ENCODE measurements at regions not wholly inside any gene's neighbourhood (a gene's known extent, or its start where the extent isn't known, plus 50 kb on each side); places are given as distances from the start of the nearest gene placed in this dataset.

- no peak for ATAC-seq (ENCODE audit: low read depth in 2 of 2)
- DNase-seq: no peak
- no peaks in the 10 kb centered on the region for H3K36me3 Mint-ChIP-seq
- no peak overlapping the region for H3K27ac Mint-ChIP-seq
- Histone ChIP-seq H3K27ac (ENCODE audit: insufficient read depth, low read length, poor library complexity, severe bottlenecking) (no peak overlapping the region), H3K27me3 (ENCODE audit: control insufficient read depth, insufficient read depth, low read length) (no peaks in the 10 kb centered on the region), H3K4me1 (ENCODE audit: control insufficient read depth, insufficient read depth, low read length, poor library complexity, severe bottlenecking) (no peaks in the 10 kb centered on the region), H3K9me3 (ENCODE audit: control insufficient read depth in 2 of 2, low read length in 2 of 2) (no peaks in the 10 kb centered on the region), H3K4me3 (ENCODE audit: low read depth, low read length) (no peak overlapping the region), H3K36me3 (ENCODE audit: control insufficient read depth, insufficient read depth, low read length) (no peaks in the 10 kb centered on the region)
- no peak overlapping the region for H3K4me3 Mint-ChIP-seq
- no peaks in the 10 kb centered on the region for H3K27me3 Mint-ChIP-seq
- H3K9me3 Mint-ChIP-seq: peaks cover 0 to 36% (median 7%) of the 10 kb centered on the region in 7 donors
- H3K4me1 Mint-ChIP-seq: no peaks in the 10 kb centered on the region
Measured at GRCh38 chr14:82720946-82721345, 1187.3 kb upstream of the SEL1L start.

DNA sequence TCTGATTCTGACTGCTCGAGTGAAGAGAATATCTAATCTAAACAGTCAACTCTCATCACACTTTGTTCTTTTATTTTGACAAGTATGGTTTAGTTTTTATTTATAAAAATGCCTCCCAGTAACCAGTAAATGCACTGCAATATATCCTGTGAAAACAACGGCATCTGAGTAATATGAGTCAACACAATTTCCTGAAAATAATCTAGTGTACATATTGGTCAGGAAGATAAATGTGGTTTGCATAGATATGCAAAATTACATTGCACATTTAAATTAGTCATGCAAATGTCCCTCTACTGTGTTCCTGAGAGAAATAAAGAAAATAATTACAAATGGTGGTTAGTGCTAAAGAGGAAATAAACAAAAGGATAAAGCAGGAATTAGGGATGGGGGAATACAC lies 1190.7 kb upstream of the SEL1L start:
- Histone ChIP-seq H3K4me3 (ENCODE audit: low read depth, low read length) (no peak overlapping the region), H3K4me1 (ENCODE audit: control insufficient read depth, insufficient read depth, low read length, poor library complexity, severe bottlenecking) (no peaks in the 10 kb centered on the region), H3K9me3 (ENCODE audit: control insufficient read depth in 2 of 2, low read length in 2 of 2) (no peaks in the 10 kb centered on the region), H3K27ac (ENCODE audit: insufficient read depth, low read length, poor library complexity, severe bottlenecking) (no peak overlapping the region), H3K27me3 (ENCODE audit: control insufficient read depth, insufficient read depth, low read length) (no peaks in the 10 kb centered on the region), H3K36me3 (ENCODE audit: control insufficient read depth, insufficient read depth, low read length) (no peaks in the 10 kb centered on the region)
- Mint-ChIP-seq H3K4me1 (no peaks in the 10 kb centered on the region), H3K27me3 (no peaks in the 10 kb centered on the region), H3K4me3 (no peak overlapping the region), H3K36me3 (no peaks in the 10 kb centered on the region), H3K27ac (no peak overlapping the region), H3K9me3 (peaks cover 3 to 23% (median 11%) of the 10 kb centered on the region in 7 donors)
- ATAC-seq (ENCODE audit: low read depth in 2 of 2): no peak
- no peak for DNase-seq

- H3K27ac ChIP-seq (ENCODE audit: insufficient read depth, low read length, poor library complexity, severe bottlenecking): no peak overlapping the region
- no peak overlapping the region for H3K4me3 ChIP-seq (ENCODE audit: low read depth, low read length)
- peaks cover 4 to 22% (median 12%) of the 10 kb centered on the region in 7 donors for H3K9me3 Mint-ChIP-seq
- H3K27me3 ChIP-seq (ENCODE audit: control insufficient read depth, insufficient read depth, low read length): no peaks in the 10 kb centered on the region
- H3K4me1 ChIP-seq (ENCODE audit: control insufficient read depth, insufficient read depth, low read length, poor library complexity, severe bottlenecking): no peaks in the 10 kb centered on the region
- no peak overlapping the region for H3K27ac Mint-ChIP-seq
- H3K36me3 ChIP-seq (ENCODE audit: control insufficient read depth, insufficient read depth, low read length): no peaks in the 10 kb centered on the region
- DNase-seq (no peak), ATAC-seq (ENCODE audit: low read depth in 2 of 2) (no peak)
- no peak overlapping the region for H3K4me3 Mint-ChIP-seq
- H3K9me3 ChIP-seq (ENCODE audit: control insufficient read depth in 2 of 2, low read length in 2 of 2): no peaks in the 10 kb centered on the region
- no peaks in the 10 kb centered on the region for H3K27me3 Mint-ChIP-seq
- H3K36me3 Mint-ChIP-seq: no peaks in the 10 kb centered on the region
- H3K4me1 Mint-ChIP-seq: no peaks in the 10 kb centered on the region
Measured at GRCh38 chr14:82725213-82725612, 1191.6 kb upstream of the SEL1L start.

DNA sequence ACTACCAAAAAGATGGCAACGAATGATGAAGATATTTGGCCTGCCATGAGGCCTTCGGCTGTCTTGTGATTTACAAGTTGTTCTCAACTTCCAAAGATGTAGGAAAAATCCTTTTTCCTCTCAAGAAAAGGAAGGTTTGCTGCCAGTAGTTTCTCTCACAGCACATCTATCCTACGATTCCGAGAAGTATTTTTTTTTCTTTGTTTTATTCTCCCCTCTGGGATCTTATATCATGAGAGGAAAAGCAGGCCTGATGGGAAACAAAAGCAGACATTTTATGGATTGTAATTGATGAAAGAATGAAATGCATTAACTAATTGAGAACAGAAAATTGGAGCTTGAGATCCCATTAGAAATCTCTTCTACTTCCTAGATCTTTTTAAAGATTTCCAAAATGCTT lies 1197.9 kb upstream of the SEL1L start:
- no peaks in the 10 kb centered on the region for H3K4me1 ChIP-seq (ENCODE audit: control insufficient read depth, insufficient read depth, low read length, poor library complexity, severe bottlenecking)
- no peaks in the 10 kb centered on the region for H3K27me3 Mint-ChIP-seq
- no peak overlapping the region for H3K4me3 Mint-ChIP-seq
- H3K9me3 Mint-ChIP-seq: peaks cover 6 to 22% (median 9%) of the 10 kb centered on the region in 7 donors
- H3K4me3 ChIP-seq (ENCODE audit: low read depth, low read length): no peak overlapping the region
- H3K27me3 ChIP-seq (ENCODE audit: control insufficient read depth, insufficient read depth, low read length): no peaks in the 10 kb centered on the region
- no peaks in the 10 kb centered on the region for H3K4me1 Mint-ChIP-seq
- H3K27ac Mint-ChIP-seq: no peak overlapping the region
- no peaks in the 10 kb centered on the region for H3K36me3 ChIP-seq (ENCODE audit: control insufficient read depth, insufficient read depth, low read length)
- peaks cover 0 to 5% of the 10 kb centered on the region in 2 experiments for H3K9me3 ChIP-seq (ENCODE audit: control insufficient read depth in 2 of 2, low read length in 2 of 2)
- DNase-seq (no peak), ATAC-seq (ENCODE audit: low read depth in 2 of 2) (no peak)
- no peak overlapping the region for H3K27ac ChIP-seq (ENCODE audit: insufficient read depth, low read length, poor library complexity, severe bottlenecking)
- no peaks in the 10 kb centered on the region for H3K36me3 Mint-ChIP-seq

- no peak overlapping the region for H3K4me3 ChIP-seq (ENCODE audit: low read depth, low read length)
- H3K4me3 Mint-ChIP-seq: no peak overlapping the region
- H3K9me3 ChIP-seq (ENCODE audit: control insufficient read depth in 2 of 2, low read length in 2 of 2): no peaks in the 10 kb centered on the region
- no peaks in the 10 kb centered on the region for H3K36me3 Mint-ChIP-seq
- no peaks in the 10 kb centered on the region for H3K4me1 Mint-ChIP-seq
- H3K27me3 ChIP-seq (ENCODE audit: control insufficient read depth, insufficient read depth, low read length): no peaks in the 10 kb centered on the region
- ATAC-seq (ENCODE audit: low read depth in 2 of 2): no peak
- no peaks in the 10 kb centered on the region for H3K4me1 ChIP-seq (ENCODE audit: control insufficient read depth, insufficient read depth, low read length, poor library complexity, severe bottlenecking)
- no peak overlapping the region for H3K27ac ChIP-seq (ENCODE audit: insufficient read depth, low read length, poor library complexity, severe bottlenecking)
- H3K27ac Mint-ChIP-seq: no peak overlapping the region
- peaks cover 2 to 19% (median 9%) of the 10 kb centered on the region in 7 donors for H3K9me3 Mint-ChIP-seq
- H3K27me3 Mint-ChIP-seq: no peaks in the 10 kb centered on the region
- no peak for DNase-seq
- no peaks in the 10 kb centered on the region for H3K36me3 ChIP-seq (ENCODE audit: control insufficient read depth, insufficient read depth, low read length)
Measured at GRCh38 chr14:82740547-82740946, 1206.9 kb upstream of the SEL1L start.

- H3K9me3 Mint-ChIP-seq: peaks cover 1 to 44% (median 6%) of the 10 kb centered on the region in 7 donors
- Histone ChIP-seq H3K27me3 (ENCODE audit: control insufficient read depth, insufficient read depth, low read length) (no peaks in the 10 kb centered on the region), H3K4me1 (ENCODE audit: control insufficient read depth, insufficient read depth, low read length, poor library complexity, severe bottlenecking) (no peaks in the 10 kb centered on the region), H3K27ac (ENCODE audit: insufficient read depth, low read length, poor library complexity, severe bottlenecking) (no peak overlapping the region), H3K36me3 (ENCODE audit: control insufficient read depth, insufficient read depth, low read length) (no peaks in the 10 kb centered on the region), H3K4me3 (ENCODE audit: low read depth, low read length) (no peak overlapping the region), H3K9me3 (ENCODE audit: control insufficient read depth in 2 of 2, low read length in 2 of 2) (peaks cover 0 to 4% of the 10 kb centered on the region in 2 experiments)
- H3K27me3 Mint-ChIP-seq: no peaks in the 10 kb centered on the region
- no peak overlapping the region for H3K4me3 Mint-ChIP-seq
- H3K36me3 Mint-ChIP-seq: no peaks in the 10 kb centered on the region
- ATAC-seq (ENCODE audit: low read depth in 2 of 2) (no peak), DNase-seq (no peak)
- no peaks in the 10 kb centered on the region for H3K4me1 Mint-ChIP-seq
- H3K27ac Mint-ChIP-seq: no peak overlapping the region
Measured at GRCh38 chr14:82755476-82755875, 1221.8 kb upstream of the SEL1L start.

GRCh38 chr14:82755923-82756322 lies 1222.3 kb upstream of the SEL1L start:
- Histone ChIP-seq H3K9me3 (ENCODE audit: control insufficient read depth in 2 of 2, low read length in 2 of 2) (peaks cover 0 to 4% of the 10 kb centered on the region in 2 experiments), H3K36me3 (ENCODE audit: control insufficient read depth, insufficient read depth, low read length) (no peaks in the 10 kb centered on the region), H3K27me3 (ENCODE audit: control insufficient read depth, insufficient read depth, low read length) (no peaks in the 10 kb centered on the region), H3K4me1 (ENCODE audit: control insufficient read depth, insufficient read depth, low read length, poor library complexity, severe bottlenecking) (no peaks in the 10 kb centered on the region), H3K4me3 (ENCODE audit: low read depth, low read length) (no peak overlapping the region), H3K27ac (ENCODE audit: insufficient read depth, low read length, poor library complexity, severe bottlenecking) (no peak overlapping the region)
- H3K27ac Mint-ChIP-seq: no peak overlapping the region
- DNase-seq: no peak
- no peaks in the 10 kb centered on the region for H3K36me3 Mint-ChIP-seq
- H3K27me3 Mint-ChIP-seq: no peaks in the 10 kb centered on the region
- no peak overlapping the region for H3K4me3 Mint-ChIP-seq
- H3K4me1 Mint-ChIP-seq: no peaks in the 10 kb centered on the region
- H3K9me3 Mint-ChIP-seq: peaks cover 1 to 44% (median 6%) of the 10 kb centered on the region in 7 donors
- no peak for ATAC-seq (ENCODE audit: low read depth in 2 of 2)

GRCh38 chr14:82757776-82758175 lies 1224.1 kb upstream of the SEL1L start:
- no peaks in the 10 kb centered on the region for H3K36me3 ChIP-seq (ENCODE audit: control insufficient read depth, insufficient read depth, low read length)
- Mint-ChIP-seq H3K36me3 (no peaks in the 10 kb centered on the region), H3K27me3 (no peaks in the 10 kb centered on the region), H3K9me3 (peaks cover 1 to 45% (median 5%) of the 10 kb centered on the region in 7 donors), H3K4me3 (no peak overlapping the region), H3K27ac (no peak overlapping the region), H3K4me1 (no peaks in the 10 kb centered on the region)
- no peaks in the 10 kb centered on the region for H3K4me1 ChIP-seq (ENCODE audit: control insufficient read depth, insufficient read depth, low read length, poor library complexity, severe bottlenecking)
- no peaks in the 10 kb centered on the region for H3K27me3 ChIP-seq (ENCODE audit: control insufficient read depth, insufficient read depth, low read length)
- H3K27ac ChIP-seq (ENCODE audit: insufficient read depth, low read length, poor library complexity, severe bottlenecking): no peak overlapping the region
- ATAC-seq (ENCODE audit: low read depth in 2 of 2): no peak
- H3K4me3 ChIP-seq (ENCODE audit: low read depth, low read length): no peak overlapping the region
- no peak for DNase-seq
- H3K9me3 ChIP-seq (ENCODE audit: control insufficient read depth in 2 of 2, low read length in 2 of 2): peaks cover 0 to 4% of the 10 kb centered on the region in 2 experiments
